ENCODE measurements at regions not wholly inside any gene's neighbourhood (a gene's known extent, or its start where the extent isn't known, plus 50 kb on each side); places are given as distances from the start of the nearest gene placed in this dataset.

- Histone ChIP-seq H3K27me3 (ENCODE audit: control insufficient read depth, insufficient read depth, low read length) (no peaks in the 10 kb centered on the region), H3K4me3 (ENCODE audit: low read depth, low read length) (no peak overlapping the region), H3K36me3 (ENCODE audit: control insufficient read depth, insufficient read depth, low read length) (no peaks in the 10 kb centered on the region)
- TF ChIP-seq CTCF (IDR thresholded peaks at IDR 0.05; ENCODE audit: insufficient read depth, low read depth, low read length), result no peak
- ChIA-PET POLR2A (no interaction called here), CTCF (no interaction called here)
- DNase-seq (ENCODE audit: low read depth), result no peak
Observed at GRCh38 chr2:176752295-176752694, 460.3 kb upstream of the HNRNPA3 start.

GRCh38 chr2:176753205-176753604 is 459.4 kb upstream of the HNRNPA3 start:
- POLR2A ChIA-PET, result no interaction called here
- Histone ChIP-seq H3K36me3 (ENCODE audit: control insufficient read depth, insufficient read depth, low read length) (no peaks in the 10 kb centered on the region), H3K27me3 (ENCODE audit: control insufficient read depth, insufficient read depth, low read length) (no peaks in the 10 kb centered on the region), H3K4me3 (ENCODE audit: low read depth, low read length) (no peak overlapping the region)
- no peak for TF ChIP-seq CTCF (IDR thresholded peaks at IDR 0.05; ENCODE audit: insufficient read depth, low read depth, low read length)
- DNase-seq (ENCODE audit: low read depth), result no peak
- CTCF ChIA-PET, result no interaction called here

- no peaks in the 10 kb centered on the region for H3K27me3 ChIP-seq (ENCODE audit: control insufficient read depth, insufficient read depth, low read length)
- DNase-seq (ENCODE audit: low read depth), result no peak
- no peaks in the 10 kb centered on the region for H3K36me3 ChIP-seq (ENCODE audit: control insufficient read depth, insufficient read depth, low read length)
- no peak overlapping the region for H3K4me3 ChIP-seq (ENCODE audit: low read depth, low read length)
- TF ChIP-seq CTCF (IDR thresholded peaks at IDR 0.05; ENCODE audit: insufficient read depth, low read depth, low read length), result no peak
- ChIA-PET CTCF (no interaction called here), POLR2A (no interaction called here)
Observed at GRCh38 chr2:176753752-176754474, 458.7 kb upstream of the HNRNPA3 start.

- CTCF ChIA-PET, result no interaction called here
- DNase-seq (ENCODE audit: low read depth), result no peak
- POLR2A ChIA-PET, result no interaction called here
- TF ChIP-seq CTCF (IDR thresholded peaks at IDR 0.05; ENCODE audit: insufficient read depth, low read depth, low read length), result no peak
- Histone ChIP-seq H3K27me3 (ENCODE audit: control insufficient read depth, insufficient read depth, low read length) (no peaks in the 10 kb centered on the region), H3K36me3 (ENCODE audit: control insufficient read depth, insufficient read depth, low read length) (no peaks in the 10 kb centered on the region), H3K4me3 (ENCODE audit: low read depth, low read length) (no peak overlapping the region)
Observed at GRCh38 chr2:176755537-176756135, 457.0 kb upstream of the HNRNPA3 start.

- CTCF ChIA-PET, result no interaction called here
- TF ChIP-seq CTCF (IDR thresholded peaks at IDR 0.05; ENCODE audit: insufficient read depth, low read depth, low read length), result no peak
- POLR2A ChIA-PET, result no interaction called here
- Histone ChIP-seq H3K27me3 (ENCODE audit: control insufficient read depth, insufficient read depth, low read length) (no peaks in the 10 kb centered on the region), H3K36me3 (ENCODE audit: control insufficient read depth, insufficient read depth, low read length) (no peaks in the 10 kb centered on the region), H3K4me3 (ENCODE audit: low read depth, low read length) (no peak overlapping the region)
- no peak for DNase-seq (ENCODE audit: low read depth)
Observed at GRCh38 chr2:176758426-176758825, 454.2 kb upstream of the HNRNPA3 start.
